ENCODE measurements at regions not wholly inside any gene's neighbourhood (a gene's known extent, or its start where the extent isn't known, plus 50 kb on each side); places are given as distances from the start of the nearest gene placed in this dataset.

DNA sequence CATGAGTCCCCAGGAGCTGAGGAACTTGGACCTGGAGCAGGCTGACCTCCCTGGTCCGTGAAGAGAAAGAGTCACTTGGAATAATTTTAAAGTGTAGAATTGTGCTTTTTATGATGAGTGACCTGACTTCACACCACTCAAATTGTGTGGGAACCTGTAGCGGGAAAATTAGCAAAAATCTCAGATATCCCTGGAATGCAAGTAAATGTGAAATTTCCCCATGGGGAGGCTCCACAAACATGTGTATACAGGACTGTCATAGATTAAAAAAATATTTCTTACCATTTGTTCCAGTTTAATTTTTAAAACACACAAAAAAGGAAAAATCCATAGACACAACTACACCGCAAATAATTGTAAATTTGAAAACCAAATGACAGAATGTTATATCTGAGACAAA, 1079.6 kb upstream of the PABPC4L start:
- no peak for DNase-seq (ENCODE audit: extremely low read depth, low read depth)
- TF ChIP-seq, protein P1, sequence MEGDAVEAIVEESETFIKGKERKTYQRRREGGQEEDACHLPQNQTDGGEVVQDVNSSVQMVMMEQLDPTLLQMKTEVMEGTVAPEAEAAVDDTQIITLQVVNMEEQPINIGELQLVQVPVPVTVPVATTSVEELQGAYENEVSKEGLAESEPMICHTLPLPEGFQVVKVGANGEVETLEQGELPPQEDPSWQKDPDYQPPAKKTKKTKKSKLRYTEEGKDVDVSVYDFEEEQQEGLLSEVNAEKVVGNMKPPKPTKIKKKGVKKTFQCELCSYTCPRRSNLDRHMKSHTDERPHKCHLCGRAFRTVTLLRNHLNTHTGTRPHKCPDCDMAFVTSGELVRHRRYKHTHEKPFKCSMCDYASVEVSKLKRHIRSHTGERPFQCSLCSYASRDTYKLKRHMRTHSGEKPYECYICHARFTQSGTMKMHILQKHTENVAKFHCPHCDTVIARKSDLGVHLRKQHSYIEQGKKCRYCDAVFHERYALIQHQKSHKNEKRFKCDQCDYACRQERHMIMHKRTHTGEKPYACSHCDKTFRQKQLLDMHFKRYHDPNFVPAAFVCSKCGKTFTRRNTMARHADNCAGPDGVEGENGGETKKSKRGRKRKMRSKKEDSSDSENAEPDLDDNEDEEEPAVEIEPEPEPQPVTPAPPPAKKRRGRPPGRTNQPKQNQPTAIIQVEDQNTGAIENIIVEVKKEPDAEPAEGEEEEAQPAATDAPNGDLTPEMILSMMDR (IDR thresholded peaks at IDR 0.05; ENCODE audit: low read depth, low read length), result no peak

GRCh38 chr4:135277980-135278315, 1076.4 kb upstream of the PABPC4L start:
- no peak for DNase-seq (ENCODE audit: extremely low read depth, low read depth)
- TF ChIP-seq, protein P1 (IDR thresholded peaks at IDR 0.05; ENCODE audit: low read depth, low read length), result no peak

GRCh38 chr4:135277068-135277979, 1075.7 kb upstream of the PABPC4L start:
- DNase-seq (ENCODE audit: extremely low read depth, low read depth), result no peak
- TF ChIP-seq, protein P1 (IDR thresholded peaks at IDR 0.05; ENCODE audit: low read depth, low read length), result no peak

DNA sequence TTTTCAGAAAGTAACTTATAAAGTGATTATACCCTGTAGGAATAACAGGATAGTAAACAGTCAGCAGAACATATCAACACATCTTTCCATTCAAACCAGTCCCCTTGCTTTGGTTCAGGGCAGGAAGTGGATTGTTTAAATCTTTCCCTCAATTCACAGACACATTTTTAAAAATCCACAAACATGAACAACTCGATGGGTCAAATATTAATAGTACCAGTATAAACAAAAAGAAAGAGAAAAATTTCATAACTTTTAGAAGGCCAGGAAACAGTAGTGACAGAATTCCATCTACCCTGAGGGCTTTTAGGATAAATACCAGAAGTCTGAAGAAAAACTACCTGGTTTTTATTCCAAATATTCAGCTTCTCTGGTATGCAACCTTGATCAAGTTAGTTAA, 1072.8 kb upstream of the PABPC4L start:
- TF ChIP-seq, protein P1 (IDR thresholded peaks at IDR 0.05; ENCODE audit: low read depth, low read length), result no peak
- DNase-seq (ENCODE audit: extremely low read depth, low read depth), result no peak

GRCh38 chr4:135269125-135269890, 1067.7 kb upstream of the PABPC4L start:
- TF ChIP-seq, protein P1 (IDR thresholded peaks at IDR 0.05; ENCODE audit: low read depth, low read length), result no peak
- no peak for DNase-seq (ENCODE audit: extremely low read depth, low read depth)

- TF ChIP-seq, protein P1 (IDR thresholded peaks at IDR 0.05; ENCODE audit: low read depth, low read length), result no peak
- DNase-seq (ENCODE audit: extremely low read depth, low read depth), result no peak
Observed at GRCh38 chr4:135268369-135268768, 1066.8 kb upstream of the PABPC4L start.

All from AG09319 (cell line).